Fibroblast of villous mesenchyme (primary cell): ENCODE measurements at regions not wholly inside any gene's neighbourhood (a gene's known extent, or its start where the extent isn't known, plus 50 kb on each side); places are given as distances from the start of the nearest gene placed in this dataset.

Source experiments
- DNase-seq: peaks from one replicate; pipeline ENCODE4 v3.0.0-alpha.2; 2010; ENCODE audit warnings: low read depth
- H3K4me3 ChIP-seq: 2 replicates; pipeline ENCODE4 v1.5.1; 2011; ENCODE audit warnings: low read depth, mild to moderate bottlenecking, low read length
- TF ChIP-seq, protein P1 (sequence below): IDR thresholded peaks from 2 replicates; pipeline ENCODE4 v1.5.1; 2012; ENCODE audit warnings: low read depth, mild to moderate bottlenecking, low read length; ENCODE audit not compliant: insufficient read depth

DNA sequence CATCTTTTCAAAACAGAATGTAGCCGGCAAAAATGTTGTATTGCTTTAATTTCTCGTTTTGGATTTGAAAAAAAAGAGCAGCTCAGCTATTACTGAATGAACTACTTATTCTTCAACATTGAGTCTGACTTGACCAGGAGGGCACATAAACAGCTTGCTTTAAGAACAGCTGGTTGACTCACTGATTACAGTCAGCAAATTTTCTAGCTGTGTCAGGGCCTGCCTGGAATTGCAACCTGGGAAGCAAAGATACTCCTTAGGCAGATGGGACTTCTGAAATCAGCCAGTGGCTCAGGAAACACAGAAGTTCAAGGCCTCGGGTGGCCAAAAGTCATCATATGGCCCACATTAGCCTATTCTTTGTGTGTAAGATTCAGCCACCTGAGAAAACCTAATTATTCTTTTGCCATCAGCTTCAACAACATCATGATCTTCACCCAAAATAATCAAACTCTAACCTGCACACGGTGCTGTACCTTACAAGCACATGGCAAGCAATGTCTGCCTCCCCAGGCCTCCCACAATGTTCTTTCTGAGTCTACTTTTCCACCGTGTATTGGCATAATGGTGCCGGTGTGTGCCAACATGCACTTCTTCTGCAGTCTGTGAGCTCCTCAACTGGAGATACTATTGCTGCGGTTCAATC is 307.2 kb downstream of the HHIPL2 start:
- TF ChIP-seq, protein P1, sequence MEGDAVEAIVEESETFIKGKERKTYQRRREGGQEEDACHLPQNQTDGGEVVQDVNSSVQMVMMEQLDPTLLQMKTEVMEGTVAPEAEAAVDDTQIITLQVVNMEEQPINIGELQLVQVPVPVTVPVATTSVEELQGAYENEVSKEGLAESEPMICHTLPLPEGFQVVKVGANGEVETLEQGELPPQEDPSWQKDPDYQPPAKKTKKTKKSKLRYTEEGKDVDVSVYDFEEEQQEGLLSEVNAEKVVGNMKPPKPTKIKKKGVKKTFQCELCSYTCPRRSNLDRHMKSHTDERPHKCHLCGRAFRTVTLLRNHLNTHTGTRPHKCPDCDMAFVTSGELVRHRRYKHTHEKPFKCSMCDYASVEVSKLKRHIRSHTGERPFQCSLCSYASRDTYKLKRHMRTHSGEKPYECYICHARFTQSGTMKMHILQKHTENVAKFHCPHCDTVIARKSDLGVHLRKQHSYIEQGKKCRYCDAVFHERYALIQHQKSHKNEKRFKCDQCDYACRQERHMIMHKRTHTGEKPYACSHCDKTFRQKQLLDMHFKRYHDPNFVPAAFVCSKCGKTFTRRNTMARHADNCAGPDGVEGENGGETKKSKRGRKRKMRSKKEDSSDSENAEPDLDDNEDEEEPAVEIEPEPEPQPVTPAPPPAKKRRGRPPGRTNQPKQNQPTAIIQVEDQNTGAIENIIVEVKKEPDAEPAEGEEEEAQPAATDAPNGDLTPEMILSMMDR, result no peak
- H3K4me3 ChIP-seq, result no peak overlapping the region
- DNase-seq, result peak; percentile 78

DNA sequence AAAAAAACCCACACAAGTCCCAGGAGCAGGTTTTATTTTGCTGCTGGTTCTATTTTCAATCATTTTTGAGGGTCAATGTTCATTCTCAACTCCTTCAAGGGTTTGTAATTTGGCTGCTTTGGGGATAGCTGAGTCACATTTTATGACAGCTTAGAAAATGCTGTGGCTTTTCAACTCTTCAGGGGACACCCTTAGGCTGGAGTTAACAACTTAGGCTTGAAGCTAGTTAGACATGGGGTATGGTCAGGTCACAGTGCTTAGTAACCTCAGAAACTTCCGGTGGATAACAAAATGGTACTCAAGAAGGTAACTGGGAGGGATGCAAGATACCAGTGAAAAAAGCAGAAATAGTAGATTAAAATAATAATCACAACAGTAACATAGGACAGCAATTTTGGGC is 308.8 kb downstream of the HHIPL2 start:
- DNase-seq, result no peak

DNA sequence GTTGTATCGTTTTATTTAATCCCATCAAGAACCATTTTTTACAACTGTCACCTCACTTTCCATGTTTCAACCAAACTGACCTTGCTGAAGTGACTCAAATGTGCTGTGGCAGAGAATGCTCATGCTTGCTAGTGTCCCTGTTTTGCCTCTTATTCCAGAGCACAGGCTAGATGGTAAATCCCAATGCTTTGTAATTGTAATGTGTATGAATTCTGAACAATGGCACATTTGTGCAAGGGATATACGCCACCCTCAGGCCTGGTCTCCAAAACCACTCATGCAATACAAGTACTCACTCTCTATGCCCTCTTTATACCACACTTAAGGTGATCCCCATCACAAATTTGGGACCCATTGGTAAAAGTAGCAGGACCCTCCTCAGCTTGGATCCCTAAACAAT is 313.6 kb downstream of the HHIPL2 start:
- DNase-seq, result no peak
- TF ChIP-seq, protein P1, result no peak
- H3K4me3 ChIP-seq, result no peak overlapping the region

More for the DNA sequence above, 308.8 kb downstream of the HHIPL2 start:
- no peak overlapping the region for H3K4me3 ChIP-seq
- TF ChIP-seq, protein P1, result no peak

DNA sequence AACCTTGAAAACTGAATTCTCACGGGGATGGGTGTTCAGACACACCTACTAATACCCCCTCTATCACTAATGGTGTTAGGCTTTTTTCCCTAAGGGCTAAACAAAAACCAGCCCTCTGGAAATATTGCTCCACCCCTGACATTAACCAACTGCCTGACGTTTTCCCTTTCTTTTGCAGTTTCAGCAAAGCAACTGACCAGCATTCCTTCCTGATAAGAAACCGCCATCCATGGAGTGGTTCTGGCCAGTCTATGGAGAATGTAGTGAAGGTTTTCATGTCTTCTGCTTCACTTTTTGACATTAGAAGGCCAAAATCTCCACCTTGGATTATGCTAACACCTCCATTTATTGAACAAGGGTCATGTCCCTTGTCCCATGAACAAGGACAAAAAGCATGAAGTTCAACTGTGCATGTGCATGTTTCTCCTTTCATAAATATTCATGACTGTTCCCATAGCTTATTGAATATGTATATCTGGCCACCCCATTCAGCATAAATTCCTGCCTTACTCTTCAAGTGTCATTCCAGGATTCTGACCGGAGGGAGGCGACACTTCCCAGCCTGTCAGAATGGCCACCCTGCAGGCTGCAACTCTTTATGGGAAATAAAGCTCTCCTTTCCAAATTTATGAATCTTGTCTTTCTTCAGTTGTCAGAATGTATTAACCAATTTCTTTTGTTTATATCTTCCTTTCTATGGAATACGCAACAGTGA is 314.3 kb downstream of the HHIPL2 start:
- peak; percentile 86 for DNase-seq
- TF ChIP-seq, protein P1, result no peak

DNA sequence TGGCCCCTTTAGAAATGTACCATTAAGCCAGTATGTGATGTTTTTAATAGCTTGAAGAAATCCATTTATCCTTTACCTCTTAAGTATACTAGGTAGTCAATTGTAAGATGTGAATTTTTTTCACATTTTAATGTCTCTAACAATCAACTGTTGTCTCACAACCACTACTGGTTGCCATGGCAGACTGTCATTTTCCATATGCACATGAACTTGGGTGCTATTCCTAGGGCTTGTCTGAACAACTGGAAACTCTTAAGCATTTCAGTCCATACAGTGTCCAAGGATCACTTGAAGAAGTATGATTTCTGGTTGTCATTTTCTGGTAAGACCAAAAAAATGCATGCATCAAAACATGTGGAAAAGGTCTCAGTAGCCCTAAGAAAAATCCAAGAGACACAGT is 315.1 kb downstream of the HHIPL2 start:
- no peak for DNase-seq
- no peak overlapping the region for H3K4me3 ChIP-seq
- TF ChIP-seq, protein P1, result no peak

More for the DNA sequence above, 314.3 kb downstream of the HHIPL2 start:
- no peak overlapping the region for H3K4me3 ChIP-seq

DNA sequence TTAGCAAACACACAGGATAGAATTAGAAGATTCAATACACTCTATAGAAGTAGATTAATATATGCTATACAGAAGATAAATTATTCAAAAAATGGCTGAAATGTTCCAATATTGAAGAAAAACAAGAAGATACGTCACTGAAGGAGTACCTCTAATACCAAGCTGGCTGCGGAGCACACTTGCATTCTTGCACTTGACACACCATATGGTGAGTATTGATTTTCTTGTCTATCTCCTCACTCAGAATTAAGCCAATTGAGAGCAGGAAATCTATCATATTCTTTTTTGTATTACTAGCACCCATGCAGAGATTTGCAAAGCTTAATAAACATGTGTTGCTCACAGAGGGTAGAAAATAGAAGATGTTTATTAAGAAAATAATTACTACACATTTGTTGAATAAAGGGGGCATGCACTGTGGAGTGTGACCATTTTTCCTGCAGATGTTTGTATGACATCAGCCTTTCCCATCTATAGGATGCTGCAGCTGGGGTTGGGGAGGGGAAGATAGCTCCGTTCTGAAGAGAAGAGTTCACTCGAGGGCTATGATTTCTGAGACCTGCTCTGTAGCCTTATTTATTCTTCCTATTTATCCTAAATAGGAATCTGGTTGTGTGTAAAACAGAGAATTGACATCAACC is 318.1 kb downstream of the HHIPL2 start:
- DNase-seq, result no peak
- TF ChIP-seq, protein P1, result no peak
- H3K4me3 ChIP-seq, result no peak overlapping the region
